Mucosa of descending colon (tissue), 3 donors: ENCODE measurements at regions not wholly inside any gene's neighbourhood (a gene's known extent, or its start where the extent isn't known, plus 50 kb on each side); places are given as distances from the start of the nearest gene placed in this dataset.

ENCODE experiments used
- ATAC-seq: fragments of 200-7000 bp; cut with Tn5 transposase; one replicate; pipeline ENCODE4 v1.9.1; 2020; ENCODE audit warnings: mild to moderate bottlenecking, moderate library complexity
- DNase-seq, 3 donors: peaks; one replicate each; pipeline ENCODE4 v3.0.0-alpha.2; 2020
- H3K36me3 ChIP-seq: fragments of 200-600 bp; one replicate; pipeline ENCODE4 v1.8.0; 2021; ENCODE audit warnings: low read depth, mild to moderate bottlenecking
- H3K4me1 ChIP-seq: fragments of 200-600 bp; one replicate; pipeline ENCODE4 v1.8.0; 2021; ENCODE audit warnings: low read depth, mild to moderate bottlenecking
- H3K4me3 ChIP-seq: fragments of 200-600 bp; one replicate; pipeline ENCODE4 v1.8.0; 2021; ENCODE audit warnings: mild to moderate bottlenecking
- H3K9me3 ChIP-seq: fragments of 200-600 bp; one replicate; pipeline ENCODE4 v1.8.0; 2021; ENCODE audit warnings: mild to moderate bottlenecking
- CTCF ChIP-seq: fragments of 200-600 bp; IDR thresholded peaks from one replicate; pipeline ENCODE4 v1.8.0; 2022; ENCODE audit warnings: antibody characterized with exemption, mild to moderate bottlenecking
- intact Hi-C, 2 donors: fragments of 100-400 bp; cut with DNase I in 1 of 2; cut with micrococcal nuclease in 1 of 2; formaldehyde crosslinking; loops; one replicate each; pipeline versions ENCODE4 v1.11.0 to v1.11.1; 2022; cut with DNase I, micrococcal nuclease
- donor health status: DM: no; HTN: no; CAD: no; lungs with moderate emphysema.
- donor health status: DM: no; HTN: no; CAD: no.
- donor health status: DM: no; HTN: yes; CAD: no.

- H3K4me1 ChIP-seq = no peaks in the 10 kb centered on the region
- intact Hi-C loops = no loop called here
- no peaks in the 10 kb centered on the region for H3K9me3 ChIP-seq
- no peak for DNase-seq
- ATAC-seq = no peak
- no peak overlapping the region for H3K4me3 ChIP-seq
- H3K36me3 ChIP-seq = no peaks in the 10 kb centered on the region
- TF ChIP-seq CTCF = no peak
These were observed 108.1 kb upstream of the CELF4 start for GRCh38 chr18:37673671-37674070.

- no peak for TF ChIP-seq CTCF
- no peaks in the 10 kb centered on the region for H3K36me3 ChIP-seq
- no peaks in the 10 kb centered on the region for H3K4me1 ChIP-seq
- no peaks in the 10 kb centered on the region for H3K9me3 ChIP-seq
- H3K4me3 ChIP-seq = no peak overlapping the region
- intact Hi-C loops = no loop called here
- no peak for ATAC-seq
- no peak for DNase-seq
These were observed 107.5 kb upstream of the CELF4 start for GRCh38 chr18:37672932-37673595.

GRCh38 chr18:37672001-37672400 is 106.4 kb upstream of the CELF4 start:
- ATAC-seq (no peak), DNase-seq (no peak)
- no peaks in the 10 kb centered on the region for H3K36me3 ChIP-seq
- no peak overlapping the region for H3K4me3 ChIP-seq
- intact Hi-C loops = no loop called here
- H3K9me3 ChIP-seq = no peaks in the 10 kb centered on the region
- TF ChIP-seq CTCF = no peak
- H3K4me1 ChIP-seq = no peaks in the 10 kb centered on the region

GRCh38 chr18:37671530-37671929 is 105.9 kb upstream of the CELF4 start:
- DNase-seq = no peak
- intact Hi-C loops = no loop called here
- no peak for ATAC-seq
- Histone ChIP-seq H3K9me3 (no peaks in the 10 kb centered on the region), H3K4me3 (no peak overlapping the region), H3K36me3 (no peaks in the 10 kb centered on the region), H3K4me1 (no peaks in the 10 kb centered on the region)
- TF ChIP-seq CTCF = no peak

- Histone ChIP-seq H3K36me3 (no peaks in the 10 kb centered on the region), H3K4me1 (no peaks in the 10 kb centered on the region), H3K4me3 (no peak overlapping the region), H3K9me3 (no peaks in the 10 kb centered on the region)
- intact Hi-C loops = no loop called here
- ATAC-seq = no peak
- TF ChIP-seq CTCF = no peak
- DNase-seq = no peak
These were observed 105.5 kb upstream of the CELF4 start for GRCh38 chr18:37671119-37671518.
